KOPT-K1 (cell line): ENCODE measurements at regions not wholly inside any gene's neighbourhood (a gene's known extent, or its start where the extent isn't known, plus 50 kb on each side); places are given as distances from the start of the nearest gene placed in this dataset.

ENCODE experiments used
- H3K27ac ChIP-seq: fragments of 200-600 bp; sonication (generic); 2 replicates; pipeline ENCODE4 v1.5.1; 2016; ENCODE audit warnings: antibody characterized with exemption, mild to moderate bottlenecking, low read depth, low read length; ENCODE audit not compliant: poor library complexity, severe bottlenecking
- H3K36me3 ChIP-seq: fragments of 200-600 bp; sonication (generic); 2 replicates; pipeline ENCODE4 v1.5.1; 2017; ENCODE audit warnings: antibody characterized with exemption, mild to moderate bottlenecking, low read length, moderate library complexity; ENCODE audit not compliant: insufficient read depth
- H3K9me3 ChIP-seq: fragments of 200-600 bp; sonication (generic); 2 replicates; pipeline ENCODE4 v1.5.1; 2017; ENCODE audit warnings: antibody characterized with exemption, low read length, mild to moderate bottlenecking; ENCODE audit not compliant: insufficient read depth, poor library complexity, severe bottlenecking

GRCh38 chr2:196427986-196428634, 211.4 kb upstream of the CCDC150 start:
- Histone ChIP-seq H3K27ac (no peak overlapping the region), H3K9me3 (no peaks in the 10 kb centered on the region), H3K36me3 (no peaks in the 10 kb centered on the region)

- H3K9me3 ChIP-seq = no peaks in the 10 kb centered on the region
- no peaks in the 10 kb centered on the region for H3K36me3 ChIP-seq
- no peak overlapping the region for H3K27ac ChIP-seq
These were observed 208.4 kb upstream of the CCDC150 start for GRCh38 chr2:196431076-196431475.

GRCh38 chr2:196431957-196432356, 207.6 kb upstream of the CCDC150 start:
- H3K27ac ChIP-seq = no peak overlapping the region
- H3K36me3 ChIP-seq = no peaks in the 10 kb centered on the region
- H3K9me3 ChIP-seq = no peaks in the 10 kb centered on the region

GRCh38 chr2:196433116-196433515, 206.4 kb upstream of the CCDC150 start:
- Histone ChIP-seq H3K9me3 (no peaks in the 10 kb centered on the region), H3K27ac (no peak overlapping the region), H3K36me3 (no peaks in the 10 kb centered on the region)

GRCh38 chr2:196434217-196434616, 205.3 kb upstream of the CCDC150 start:
- Histone ChIP-seq H3K27ac (no peak overlapping the region), H3K36me3 (no peaks in the 10 kb centered on the region)

GRCh38 chr2:196435189-196435588, 204.3 kb upstream of the CCDC150 start:
- Histone ChIP-seq H3K36me3 (no peaks in the 10 kb centered on the region), H3K9me3 (no peaks in the 10 kb centered on the region), H3K27ac (no peak overlapping the region)

More at GRCh38 chr2:196434217-196434616, 205.3 kb upstream of the CCDC150 start:
- H3K9me3 ChIP-seq = no peaks in the 10 kb centered on the region

GRCh38 chr2:196437626-196438025, 201.9 kb upstream of the CCDC150 start:
- H3K9me3 ChIP-seq = no peaks in the 10 kb centered on the region
- no peaks in the 10 kb centered on the region for H3K36me3 ChIP-seq
- no peak overlapping the region for H3K27ac ChIP-seq

GRCh38 chr2:196439760-196440159, 199.8 kb upstream of the CCDC150 start:
- Histone ChIP-seq H3K36me3 (no peaks in the 10 kb centered on the region), H3K9me3 (no peaks in the 10 kb centered on the region), H3K27ac (no peak overlapping the region)

GRCh38 chr2:196440413-196440812, 199.1 kb upstream of the CCDC150 start:
- H3K36me3 ChIP-seq = no peaks in the 10 kb centered on the region
- no peaks in the 10 kb centered on the region for H3K9me3 ChIP-seq
- no peak overlapping the region for H3K27ac ChIP-seq

- no peak overlapping the region for H3K27ac ChIP-seq
- H3K9me3 ChIP-seq = no peaks in the 10 kb centered on the region
- H3K36me3 ChIP-seq = no peaks in the 10 kb centered on the region
These were observed 198.0 kb upstream of the CCDC150 start for GRCh38 chr2:196441527-196441926.

- H3K9me3 ChIP-seq = no peaks in the 10 kb centered on the region
- no peak overlapping the region for H3K27ac ChIP-seq
- H3K36me3 ChIP-seq = no peaks in the 10 kb centered on the region
These were observed 197.3 kb upstream of the CCDC150 start for GRCh38 chr2:196442211-196442610.

- Histone ChIP-seq H3K27ac (no peak overlapping the region), H3K9me3 (no peaks in the 10 kb centered on the region), H3K36me3 (no peaks in the 10 kb centered on the region)
These were observed 195.1 kb upstream of the CCDC150 start for GRCh38 chr2:196444442-196444841.

- no peaks in the 10 kb centered on the region for H3K9me3 ChIP-seq
- no peak overlapping the region for H3K27ac ChIP-seq
- no peaks in the 10 kb centered on the region for H3K36me3 ChIP-seq
These were observed 193.5 kb upstream of the CCDC150 start for GRCh38 chr2:196445991-196446390.

GRCh38 chr2:196448407-196449079, 191.0 kb upstream of the CCDC150 start:
- H3K36me3 ChIP-seq = no peaks in the 10 kb centered on the region
- no peak overlapping the region for H3K27ac ChIP-seq
- no peaks in the 10 kb centered on the region for H3K9me3 ChIP-seq

GRCh38 chr2:196449083-196449482, 190.4 kb upstream of the CCDC150 start:
- H3K36me3 ChIP-seq = no peaks in the 10 kb centered on the region
- H3K9me3 ChIP-seq = no peaks in the 10 kb centered on the region
- no peak overlapping the region for H3K27ac ChIP-seq

GRCh38 chr2:196452758-196453157, 186.8 kb upstream of the CCDC150 start:
- H3K9me3 ChIP-seq = peaks cover 4% of the 10 kb centered on the region
- H3K27ac ChIP-seq = no peak overlapping the region
- H3K36me3 ChIP-seq = no peaks in the 10 kb centered on the region
